Fibroblast of lung (primary cell): ENCODE measurements at regions not wholly inside any gene's neighbourhood (a gene's known extent, or its start where the extent isn't known, plus 50 kb on each side); places are given as distances from the start of the nearest gene placed in this dataset.

ENCODE experiments used
- DNase-seq, 2 donors: peaks; one replicate each; pipeline versions ENCODE4 v3.0.0 to v3.0.0-alpha.2; 2010; ENCODE audit warnings: low read depth in 2 of 2
- H2AFZ ChIP-seq: 2 replicates; pipeline ENCODE4 v1.5.1; 2012; ENCODE audit warnings: low read length, control low read depth, inconsistent platforms
- H3K27ac ChIP-seq: 2 replicates; pipeline ENCODE4 v1.5.1; 2011; ENCODE audit warnings: low read length, control low read depth; ENCODE audit not compliant: insufficient read depth
- H3K27me3 ChIP-seq: 2 replicates; pipeline ENCODE4 v1.5.1; 2011; ENCODE audit warnings: mild to moderate bottlenecking, low read length; ENCODE audit not compliant: control insufficient read depth, insufficient read depth
- H3K36me3 ChIP-seq: 2 replicates; pipeline ENCODE4 v1.5.1; 2011; ENCODE audit warnings: low read length; ENCODE audit not compliant: control insufficient read depth, insufficient read depth
- H3K4me1 ChIP-seq: 2 replicates; pipeline ENCODE4 v1.5.1; 2011; ENCODE audit warnings: low read length; ENCODE audit not compliant: control insufficient read depth, insufficient read depth; ENCODE audit errors: extremely low read depth
- H3K4me2 ChIP-seq: 2 replicates; pipeline ENCODE4 v1.5.1; 2011; ENCODE audit warnings: low read length, control low read depth; ENCODE audit not compliant: insufficient read depth; ENCODE audit errors: extremely low read depth
- H3K4me3 ChIP-seq, 4 experiments: fragments of 200-600 bp in 1 of 4; sonication (generic) in 1 of 4; replicated peaks in 1 of 4; 2 replicates each; pipeline ENCODE4 v1.5.1; 2011 to 2016; ENCODE audit warnings: low read length in 4 of 4, low read depth in 3 of 4, mild to moderate bottlenecking in 3 of 4, control low read depth in 2 of 4, inconsistent platforms in 1 of 4, mixed read lengths in 1 of 4; ENCODE audit not compliant: insufficient read depth in 1 of 4; ENCODE audit errors: control extremely low read depth in 1 of 4
- H3K79me2 ChIP-seq: 2 replicates; pipeline ENCODE4 v1.5.1; 2012; ENCODE audit warnings: mild to moderate bottlenecking, low read length, inconsistent platforms; ENCODE audit not compliant: control insufficient read depth, insufficient read depth
- H3K9ac ChIP-seq: 2 replicates; pipeline ENCODE4 v1.5.1; 2011; ENCODE audit warnings: mild to moderate bottlenecking, low read length, control low read depth; ENCODE audit not compliant: insufficient read depth
- H3K9me3 ChIP-seq: 2 replicates; pipeline ENCODE4 v1.5.1; 2012; ENCODE audit warnings: low read depth, low read length; ENCODE audit not compliant: control insufficient read depth, insufficient read depth
- H4K20me1 ChIP-seq: 2 replicates; pipeline ENCODE4 v1.5.1; 2011; ENCODE audit warnings: low read length; ENCODE audit not compliant: control insufficient read depth, insufficient read depth; ENCODE audit errors: extremely low read depth
- CTCF ChIP-seq, 2 donors: IDR thresholded peaks in 1 of 2; conservative IDR thresholded peaks in 1 of 2; 1 replicate in 1 of 2; 2 replicates in 1 of 2; pipeline ENCODE4 v1.5.1; 2011 to 2012; ENCODE audit warnings: low read length in 2 of 2, control low read depth in 1 of 2, inconsistent platforms in 1 of 2, low read depth in 1 of 2, mild to moderate bottlenecking in 1 of 2
- EZH2 ChIP-seq: IDR thresholded peaks from 2 replicates; pipeline ENCODE4 v1.5.1; 2012; ENCODE audit warnings: low read length, control low read depth, mild to moderate bottlenecking; ENCODE audit errors: missing control alignments

- Histone ChIP-seq H3K4me3 (no peak overlapping the region), H3K4me2 (no peak overlapping the region), H3K27me3 (no peaks in the 10 kb centered on the region), H3K4me1 (no peaks in the 10 kb centered on the region), H3K79me2 (no peaks in the 10 kb centered on the region), H3K9me3 (no peaks in the 10 kb centered on the region), H3K36me3 (no peaks in the 10 kb centered on the region), H3K9ac (no peak overlapping the region), H3K27ac (no peak overlapping the region), H4K20me1 (no peaks in the 10 kb centered on the region), H2AFZ (no peak overlapping the region)
- no peak for DNase-seq
- no peak for TF ChIP-seq CTCF (conservative IDR thresholded peaks at IDR 0.05 in 1 of 2, IDR thresholded peaks at IDR 0.05 in 1 of 2; ENCODE audit: low read depth in 1 of 2, low read length in 2 of 2)
- TF ChIP-seq EZH2: no peak
Observed at GRCh38 chr5:147971472-147971871, 65.1 kb upstream of the C5orf46 start.

- Histone ChIP-seq H2AFZ (no peak overlapping the region), H3K27ac (no peak overlapping the region), H3K4me1 (no peaks in the 10 kb centered on the region), H3K79me2 (no peaks in the 10 kb centered on the region), H3K9me3 (no peaks in the 10 kb centered on the region), H3K36me3 (no peaks in the 10 kb centered on the region), H3K9ac (no peak overlapping the region), H3K27me3 (no peaks in the 10 kb centered on the region), H3K4me3 (no peak overlapping the region), H3K4me2 (no peak overlapping the region), H4K20me1 (no peaks in the 10 kb centered on the region)
- peak; percentile 42 to 55 for DNase-seq
- TF ChIP-seq CTCF (conservative IDR thresholded peaks at IDR 0.05 in 1 of 2, IDR thresholded peaks at IDR 0.05 in 1 of 2; ENCODE audit: low read depth in 1 of 2, low read length in 2 of 2) (no peak), EZH2 (no peak)
Observed at GRCh38 chr5:147968855-147969254, 62.5 kb upstream of the C5orf46 start.

- no peak overlapping the region for H3K4me2 ChIP-seq
Observed at GRCh38 chr5:147966829-147967228, 60.5 kb upstream of the C5orf46 start.

More at GRCh38 chr5:147966829-147967228, 60.5 kb upstream of the C5orf46 start:
- Histone ChIP-seq H2AFZ (no peak overlapping the region), H3K27ac (no peak overlapping the region), H3K4me1 (no peaks in the 10 kb centered on the region), H3K4me3 (no peak overlapping the region), H3K9me3 (no peaks in the 10 kb centered on the region), H3K79me2 (no peaks in the 10 kb centered on the region), H3K9ac (no peak overlapping the region), H3K36me3 (no peaks in the 10 kb centered on the region), H4K20me1 (no peaks in the 10 kb centered on the region), H3K27me3 (no peaks in the 10 kb centered on the region)
- DNase-seq: no peak
- TF ChIP-seq EZH2 (no peak), CTCF (conservative IDR thresholded peaks at IDR 0.05 in 1 of 2, IDR thresholded peaks at IDR 0.05 in 1 of 2; ENCODE audit: low read depth in 1 of 2, low read length in 2 of 2) (no peak)
